ENCODE measurements at regions not wholly inside any gene's neighbourhood (a gene's known extent, or its start where the extent isn't known, plus 50 kb on each side); places are given as distances from the start of the nearest gene placed in this dataset.

DNA sequence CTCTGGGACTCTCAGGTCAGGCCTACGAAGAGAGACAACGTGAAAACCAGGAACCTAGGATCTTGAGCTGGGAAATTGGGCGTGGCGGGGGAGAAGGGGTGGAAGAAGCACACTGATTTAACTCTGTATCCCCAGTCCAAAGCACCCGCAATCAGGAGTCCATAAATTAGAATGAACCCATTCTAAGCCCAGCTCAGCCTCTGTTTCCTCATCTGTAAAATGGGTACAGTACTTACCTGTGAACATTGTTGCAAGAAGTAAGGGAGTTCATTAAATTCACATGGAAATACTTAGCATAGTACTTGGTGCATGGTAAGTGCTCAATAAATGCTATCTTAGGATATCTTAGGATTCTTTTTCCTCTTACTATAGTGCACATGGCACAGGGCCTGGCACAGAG, 326.7 kb downstream of the BCOR start:
- no peaks in the 10 kb centered on the region for H3K9me3 Mint-ChIP-seq
- DNase-seq (no peak), ATAC-seq (ENCODE audit: low read depth) (no peak)
- no peak for TF ChIP-seq CTCF (IDR thresholded peaks at IDR 0.05)
- peaks cover 4% of the 10 kb centered on the region for H3K27me3 Mint-ChIP-seq
- H3K36me3 Mint-ChIP-seq (ENCODE audit: low read depth): no peaks in the 10 kb centered on the region
- no peak overlapping the region for H3K27ac Mint-ChIP-seq
- intact Hi-C loops (cut with micrococcal nuclease): no loop called here
- H3K4me3 Mint-ChIP-seq: no peak overlapping the region
- ChIA-PET POLR2A (no interaction called here), CTCF (no interaction called here)
- H3K4me1 Mint-ChIP-seq: peaks cover 8% of the 10 kb centered on the region

DNA sequence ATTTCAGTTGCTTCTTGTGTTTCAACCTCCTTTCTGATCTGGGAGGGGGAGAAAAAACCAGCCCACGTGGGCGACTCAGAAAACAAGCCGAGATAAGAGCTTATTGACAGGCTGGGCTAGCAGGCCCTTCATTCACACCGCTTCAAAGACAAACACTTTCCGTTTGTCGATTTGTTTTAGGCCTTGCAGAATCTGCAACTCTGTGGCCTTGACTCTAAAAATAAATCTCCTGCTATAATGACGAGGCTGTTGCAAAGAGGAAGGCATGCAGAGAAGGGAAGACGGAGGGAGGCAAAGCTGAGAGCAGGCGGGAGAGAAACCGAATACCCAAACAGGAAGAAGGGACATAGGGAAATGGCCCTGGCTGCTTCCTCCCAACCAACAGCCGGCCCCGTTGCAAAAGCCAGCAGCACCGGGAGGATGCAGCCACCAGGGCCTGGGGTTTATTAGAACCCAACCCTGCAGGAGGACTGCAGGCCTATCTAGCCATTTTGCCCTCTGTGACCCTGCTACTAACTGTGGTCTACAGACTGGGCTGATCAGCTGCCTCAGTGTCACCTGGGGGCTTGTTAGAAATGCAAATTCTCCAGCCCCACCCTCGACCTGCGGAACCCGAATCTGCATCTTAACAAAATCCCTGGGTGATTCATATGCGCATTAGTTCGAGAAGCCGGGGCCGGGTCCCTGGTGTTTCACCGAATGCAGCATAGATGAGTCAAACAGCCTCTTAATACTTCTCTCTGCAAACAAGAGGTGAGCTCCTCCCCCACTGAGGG, 325.5 kb downstream of the BCOR start:
- DNase-seq (no peak), ATAC-seq (ENCODE audit: low read depth) (no peak)
- peaks cover 8% of the 10 kb centered on the region for H3K4me1 Mint-ChIP-seq
- peaks cover 4% of the 10 kb centered on the region for H3K27me3 Mint-ChIP-seq
- H3K36me3 Mint-ChIP-seq (ENCODE audit: low read depth): no peaks in the 10 kb centered on the region
- no peak overlapping the region for H3K4me3 Mint-ChIP-seq
- ChIA-PET POLR2A (no interaction called here), CTCF (no interaction called here)
- intact Hi-C loops (cut with micrococcal nuclease): no loop called here
- H3K27ac Mint-ChIP-seq: no peak overlapping the region
- TF ChIP-seq CTCF (IDR thresholded peaks at IDR 0.05): no peak
- no peaks in the 10 kb centered on the region for H3K9me3 Mint-ChIP-seq

DNA sequence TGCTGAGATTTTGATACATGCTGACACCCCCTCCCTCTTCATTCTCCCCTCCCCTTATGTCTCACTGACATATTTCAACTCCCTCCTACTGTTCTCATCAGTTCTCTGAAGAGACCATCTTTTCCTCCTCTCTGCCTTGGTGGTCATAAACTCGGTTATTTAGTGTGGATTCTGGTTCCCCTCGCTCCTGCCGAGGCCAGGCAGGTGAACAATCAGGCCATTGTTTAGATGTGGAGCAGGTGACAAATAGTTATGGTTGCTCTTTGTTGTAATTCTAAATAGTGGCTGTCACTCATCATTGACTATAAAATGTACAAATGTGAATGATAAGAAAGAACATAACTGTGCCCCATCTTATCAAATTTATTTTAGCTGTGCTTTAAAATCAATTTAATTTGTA, 324.6 kb downstream of the BCOR start:
- H3K9me3 Mint-ChIP-seq: no peaks in the 10 kb centered on the region
- peaks cover 4% of the 10 kb centered on the region for H3K27me3 Mint-ChIP-seq
- ChIA-PET POLR2A (no interaction called here), CTCF (no interaction called here)
- peaks cover 8% of the 10 kb centered on the region for H3K4me1 Mint-ChIP-seq
- no peak for TF ChIP-seq CTCF (IDR thresholded peaks at IDR 0.05)
- H3K27ac Mint-ChIP-seq: no peak overlapping the region
- H3K4me3 Mint-ChIP-seq: no peak overlapping the region
- no peaks in the 10 kb centered on the region for H3K36me3 Mint-ChIP-seq (ENCODE audit: low read depth)
- DNase-seq (no peak), ATAC-seq (ENCODE audit: low read depth) (no peak)
- intact Hi-C loops (cut with micrococcal nuclease): no loop called here

GRCh38 chrX:39773923-39774773, 323.6 kb downstream of the BCOR start:
- Mint-ChIP-seq H3K27ac (no peak overlapping the region), H3K27me3 (peaks cover 4% of the 10 kb centered on the region), H3K9me3 (no peaks in the 10 kb centered on the region), H3K4me1 (peaks cover 8% of the 10 kb centered on the region), H3K4me3 (no peak overlapping the region), H3K36me3 (ENCODE audit: low read depth) (no peaks in the 10 kb centered on the region)
- no peak for TF ChIP-seq CTCF (IDR thresholded peaks at IDR 0.05)
- CTCF ChIA-PET: no interaction called here
- intact Hi-C loops (cut with micrococcal nuclease): no loop called here
- DNase-seq (no peak), ATAC-seq (ENCODE audit: low read depth) (no peak)
- POLR2A ChIA-PET: no interaction called here

GRCh38 chrX:39774774-39775328, 322.9 kb downstream of the BCOR start:
- CTCF ChIA-PET: no interaction called here
- intact Hi-C loops (cut with micrococcal nuclease): no loop called here
- ATAC-seq (ENCODE audit: low read depth): no peak

More at GRCh38 chrX:39774774-39775328, 322.9 kb downstream of the BCOR start:
- POLR2A ChIA-PET: no interaction called here
- Mint-ChIP-seq H3K9me3 (no peaks in the 10 kb centered on the region), H3K27me3 (peaks cover 4% of the 10 kb centered on the region), H3K4me3 (no peak overlapping the region), H3K36me3 (ENCODE audit: low read depth) (no peaks in the 10 kb centered on the region), H3K27ac (no peak overlapping the region), H3K4me1 (peaks cover 8% of the 10 kb centered on the region)
- no peak for DNase-seq
- no peak for TF ChIP-seq CTCF (IDR thresholded peaks at IDR 0.05)
